ENCODE measurements at regions not wholly inside any gene's neighbourhood (a gene's known extent, or its start where the extent isn't known, plus 50 kb on each side); places are given as distances from the start of the nearest gene placed in this dataset.

GRCh38 chr15:60215225-60215963 is 182.4 kb downstream of the ANXA2 start:
- DNase-seq: no peak

DNA sequence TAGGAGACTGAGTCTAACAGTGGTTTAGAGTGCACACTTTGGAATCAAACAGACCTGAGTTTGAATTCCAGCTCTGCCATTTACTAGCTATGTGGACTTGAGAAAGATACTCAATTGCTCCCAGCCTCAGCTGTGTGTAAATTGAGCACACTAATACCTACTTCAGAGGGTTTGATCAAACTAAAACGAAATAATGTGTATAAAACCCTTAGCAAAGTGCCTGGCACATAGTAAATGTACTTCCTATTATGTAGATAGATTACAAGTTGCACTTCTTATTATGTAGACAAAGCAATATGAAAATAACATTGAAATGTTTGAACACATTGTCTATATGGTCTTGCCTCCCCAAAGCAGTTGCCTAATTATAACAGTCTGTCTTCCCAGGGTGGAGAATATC is 180.6 kb downstream of the ANXA2 start:
- DNase-seq: no peak

DNA sequence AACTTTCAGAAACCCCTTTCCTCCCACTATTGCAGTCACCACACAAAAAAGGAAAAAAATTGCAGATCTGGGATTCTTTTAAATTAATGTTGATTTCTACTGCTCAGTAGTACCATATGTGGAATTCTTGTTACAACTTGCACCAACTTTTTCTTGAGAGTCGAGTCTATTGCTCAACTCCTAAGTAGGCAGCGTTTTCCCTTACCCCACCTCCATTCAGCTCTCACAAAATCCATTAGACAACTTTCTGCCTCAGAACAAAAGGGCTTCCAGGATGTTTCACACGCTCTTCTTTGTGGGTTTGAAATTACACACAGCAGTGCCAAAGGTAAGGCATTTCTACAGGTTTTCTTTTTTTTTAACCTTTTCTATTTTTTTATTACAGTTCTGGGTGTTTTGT is 179.5 kb downstream of the ANXA2 start:
- no peak for DNase-seq

DNA sequence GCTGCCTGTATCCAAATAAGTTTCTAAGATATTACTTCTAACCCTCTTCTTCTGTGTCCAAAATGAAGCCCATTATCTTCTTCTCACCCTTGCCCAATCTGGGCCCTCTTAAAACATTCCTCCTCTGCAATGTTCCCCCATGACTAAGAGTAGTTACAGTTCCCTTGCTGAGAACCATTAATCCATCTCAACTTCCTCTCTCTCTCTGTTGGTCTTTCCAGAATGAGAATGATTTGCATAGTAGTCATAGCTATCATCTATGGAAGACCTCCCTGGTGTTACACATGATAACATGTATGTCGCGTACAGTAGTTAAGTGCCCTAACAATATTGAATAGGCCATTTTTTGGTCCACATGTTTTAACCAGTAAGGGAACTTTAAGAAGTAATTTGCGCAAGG is 177.9 kb downstream of the ANXA2 start:
- DNase-seq: no peak

DNA sequence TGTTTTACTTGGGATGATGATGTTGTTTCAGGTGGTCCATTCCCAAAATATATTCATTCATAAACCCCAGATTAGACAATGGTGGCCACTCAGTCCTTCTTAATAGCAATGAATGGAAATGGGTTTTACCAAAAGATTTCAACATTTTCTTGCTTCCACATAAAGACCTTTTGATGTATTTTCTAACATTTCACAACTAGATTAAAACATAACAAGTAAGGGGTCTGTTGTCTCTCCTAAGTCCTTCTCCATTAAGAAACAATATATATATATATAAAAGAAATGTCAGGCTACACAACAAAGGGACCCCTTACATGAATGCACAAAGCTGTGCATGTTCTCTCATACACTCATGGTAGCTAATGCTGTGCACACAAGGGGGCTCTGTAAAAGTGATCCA is 176.4 kb downstream of the ANXA2 start:
- no peak for DNase-seq

DNA sequence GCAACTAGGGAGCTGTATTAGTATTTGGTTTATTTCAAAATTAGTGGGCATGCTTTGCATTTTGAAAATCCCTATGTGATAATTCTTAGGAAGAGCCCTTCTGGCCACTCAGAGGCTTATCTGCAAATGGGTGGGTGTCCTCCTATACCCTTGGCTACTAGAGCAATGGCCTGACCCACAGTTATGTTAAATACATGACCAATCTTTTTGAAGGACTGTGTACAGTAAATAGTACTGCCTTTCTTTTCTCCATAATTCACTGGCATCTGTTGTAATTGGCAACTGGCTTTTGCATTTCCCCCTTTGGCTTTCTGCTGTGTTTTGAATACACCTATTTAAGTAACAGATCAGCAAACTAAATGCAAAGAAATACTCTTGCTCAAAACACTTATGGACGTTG is 175.4 kb downstream of the ANXA2 start:
- DNase-seq: no peak

GRCh38 chr15:60223176-60223575 is 174.6 kb downstream of the ANXA2 start:
- DNase-seq: no peak

GRCh38 chr15:60226924-60227323 is 170.9 kb downstream of the ANXA2 start:
- DNase-seq: no peak

- no peak for DNase-seq
These were observed 169.7 kb downstream of the ANXA2 start for GRCh38 chr15:60228101-60228500.

GRCh38 chr15:60228619-60229018 is 169.2 kb downstream of the ANXA2 start:
- no peak for DNase-seq

DNA sequence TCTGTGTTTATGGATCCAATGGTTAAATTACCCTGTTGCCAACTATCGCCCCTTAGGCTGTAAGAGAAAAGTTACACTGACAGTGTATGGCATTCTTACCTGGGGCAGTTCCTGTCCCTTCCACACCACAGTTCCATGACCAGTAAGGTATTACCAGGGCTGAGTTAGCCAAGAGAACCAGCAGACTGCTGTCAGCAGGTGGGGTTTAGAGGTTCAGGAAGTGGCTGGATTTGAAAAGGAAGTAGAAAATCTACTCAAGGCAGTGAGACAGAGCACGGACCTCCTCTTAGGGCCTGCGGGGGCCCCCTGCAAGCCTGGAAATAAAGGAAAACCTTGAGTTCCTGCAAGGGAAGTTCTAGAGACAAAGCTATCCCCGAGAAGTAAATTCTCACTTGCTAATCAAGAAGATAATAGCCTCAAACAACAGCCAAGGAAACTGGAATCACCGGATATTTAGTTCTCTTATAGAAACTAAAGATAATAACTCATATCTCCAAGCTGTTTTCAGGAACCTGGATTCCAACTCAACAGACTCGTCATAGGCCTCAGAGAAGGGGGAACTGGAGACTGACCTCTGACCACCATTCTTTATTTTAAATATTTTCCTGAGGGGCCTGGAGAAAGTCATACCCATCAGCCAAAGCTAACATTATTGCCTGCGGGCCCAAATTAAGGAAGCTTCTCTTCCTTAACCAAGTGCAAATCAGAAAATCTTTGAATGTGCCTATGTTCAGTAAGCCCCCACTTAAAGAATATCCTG is 161.7 kb downstream of the ANXA2 start:
- no peak for DNase-seq

GRCh38 chr15:60237446-60237845 is 160.3 kb downstream of the ANXA2 start:
- no peak for DNase-seq

DNA sequence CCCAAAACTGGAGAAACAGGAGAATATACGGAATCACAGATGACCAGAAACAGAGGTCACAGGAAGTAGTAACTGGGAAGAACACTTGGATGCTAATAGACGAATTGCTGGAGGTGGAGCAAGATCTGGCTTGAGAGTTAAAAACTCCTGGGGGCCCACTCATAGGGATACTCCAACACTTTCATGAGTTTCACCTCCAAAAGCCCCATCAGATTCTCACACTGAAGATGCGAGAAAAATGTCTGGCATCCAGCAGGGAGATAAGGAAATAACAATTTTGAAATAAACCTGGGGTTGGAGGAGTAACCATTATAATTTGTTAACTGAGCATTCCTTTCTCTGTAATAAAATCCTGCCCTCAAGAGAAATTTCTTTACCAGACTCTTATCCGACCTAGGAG is 154.0 kb downstream of the ANXA2 start:
- DNase-seq: no peak

- no peak for DNase-seq
These were observed 153.0 kb downstream of the ANXA2 start for GRCh38 chr15:60244813-60245212.

- no peak for DNase-seq
These were observed 147.5 kb downstream of the ANXA2 start for GRCh38 chr15:60250316-60250715.

- DNase-seq: no peak
These were observed 146.3 kb downstream of the ANXA2 start for GRCh38 chr15:60251300-60252070.

DNA sequence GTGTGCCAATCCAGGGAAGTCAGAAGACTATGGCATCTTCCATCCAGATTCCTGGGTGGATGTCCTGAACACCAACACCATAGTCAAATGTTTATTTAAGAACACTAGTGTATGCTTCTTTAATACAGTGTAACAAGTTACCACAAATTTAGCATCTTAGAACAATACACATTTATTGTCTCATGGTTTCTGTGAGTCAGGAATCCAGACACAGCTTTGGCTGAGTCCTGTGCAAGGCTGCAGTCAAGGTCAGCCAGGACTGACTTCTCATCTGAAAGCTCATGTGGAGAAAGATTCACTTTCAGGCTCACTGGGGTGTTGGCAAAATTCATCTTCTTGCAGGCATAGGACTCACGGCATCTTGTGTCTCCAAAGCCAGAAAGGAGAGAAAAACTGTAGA is 143.4 kb downstream of the ANXA2 start:
- DNase-seq: no peak

DNA sequence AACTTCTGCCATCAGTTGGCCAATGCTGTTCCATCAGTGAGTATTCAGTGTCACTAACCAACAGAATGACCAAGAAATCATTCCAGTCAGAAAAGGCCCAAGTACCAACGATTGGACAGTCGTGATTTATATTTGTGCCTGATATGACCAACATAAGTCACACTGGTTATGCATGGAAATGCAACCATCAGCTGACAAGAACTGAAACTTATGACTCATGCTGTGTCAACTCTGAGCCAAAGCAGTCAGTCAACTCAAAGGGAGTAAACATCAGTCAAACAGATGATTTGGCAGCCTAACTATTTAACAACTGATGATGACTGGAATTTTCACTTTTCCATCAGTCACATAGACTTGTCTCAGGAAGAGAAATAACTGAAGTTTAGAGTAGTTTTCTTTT is 142.4 kb downstream of the ANXA2 start:
- DNase-seq: peak; percentile 31

GRCh38 chr15:60257591-60258159 is 140.1 kb downstream of the ANXA2 start:
- DNase-seq: no peak

DNA sequence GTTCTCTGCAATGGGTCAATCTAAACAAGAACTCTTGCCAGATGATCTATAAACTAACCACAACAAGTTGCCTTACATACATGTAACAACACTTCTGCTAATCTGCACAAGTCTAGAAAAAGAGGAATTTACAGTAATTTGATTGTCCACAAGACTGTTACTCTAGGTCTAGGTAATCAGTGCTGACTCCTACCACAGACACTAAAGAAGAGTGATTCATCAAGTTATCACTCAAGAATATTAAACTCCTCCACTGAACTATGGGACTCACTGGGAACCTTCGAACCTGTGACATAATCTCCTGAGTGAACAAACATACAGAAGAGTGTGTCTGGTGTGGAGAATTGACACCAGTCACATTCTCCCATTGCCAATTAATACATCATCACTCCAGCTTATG is 138.3 kb downstream of the ANXA2 start:
- DNase-seq: no peak

- DNase-seq: no peak
These were observed 133.7 kb downstream of the ANXA2 start for GRCh38 chr15:60264088-60264487.

DNA sequence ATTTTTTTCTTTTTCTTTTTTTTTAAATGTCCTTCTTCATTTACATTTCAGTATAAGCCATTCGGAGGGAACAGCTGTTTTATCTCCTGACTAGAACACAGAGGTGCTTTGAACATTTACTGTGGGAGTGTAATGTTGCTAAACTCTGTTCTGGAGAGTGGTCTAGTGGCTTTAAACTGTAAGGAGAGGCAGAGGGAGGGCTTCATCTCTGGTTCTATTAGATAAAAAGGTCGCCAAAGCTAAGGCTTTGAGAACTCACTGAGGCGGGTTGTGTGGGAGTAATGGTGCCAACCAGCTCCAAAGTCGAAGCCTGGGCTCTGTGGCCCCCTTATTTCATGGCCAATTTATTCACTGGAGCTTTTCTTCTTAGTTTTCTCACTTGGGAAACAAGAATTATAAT is 133.2 kb downstream of the ANXA2 start:
- no peak for DNase-seq

DNA sequence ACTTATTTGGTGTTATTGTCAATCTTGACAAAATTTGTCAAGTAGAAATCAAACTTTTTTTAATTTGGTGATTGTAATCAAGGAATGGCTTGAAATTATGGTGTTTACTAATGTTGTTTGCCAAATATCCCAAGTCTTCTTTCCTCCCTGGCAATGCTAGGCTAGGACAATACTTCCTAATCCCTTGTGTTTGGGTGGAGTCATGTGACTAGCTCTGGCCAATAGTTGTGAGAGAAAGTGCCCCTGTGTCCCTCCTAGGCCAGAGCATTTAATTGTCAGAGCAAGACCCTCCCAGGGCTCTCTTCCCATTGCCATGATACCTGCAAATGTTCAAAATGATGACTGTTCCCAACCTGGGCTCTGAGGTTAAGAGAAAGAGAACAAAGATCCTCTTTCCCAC is 132.7 kb downstream of the ANXA2 start:
- DNase-seq: no peak

DNA sequence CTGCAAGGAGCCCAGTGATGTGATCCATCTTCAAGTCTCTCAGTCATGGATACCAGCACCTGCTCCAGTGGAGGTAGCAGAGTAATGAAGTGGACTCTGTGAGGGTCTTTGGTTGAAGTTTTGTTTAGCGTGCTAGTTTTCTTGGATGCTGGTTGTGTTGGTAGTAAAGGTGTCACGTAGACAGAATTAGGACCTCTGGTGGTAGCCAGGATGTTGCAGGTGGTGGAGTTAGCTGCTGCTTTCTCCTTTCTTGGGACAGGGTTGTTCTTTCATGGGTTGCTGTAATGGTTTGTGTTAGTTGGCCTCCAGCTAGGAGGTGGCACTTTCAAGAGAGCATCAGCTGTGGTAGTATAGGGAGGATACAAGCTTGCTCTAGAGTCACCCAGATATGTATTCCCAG is 125.2 kb downstream of the ANXA2 start:
- DNase-seq: no peak

All from stimulated activated CD4-positive, alpha-beta T cell treated with anti-CD3 and anti-CD28 coated beads, Interleukin-15, amount 100 ng/mL, for 24 hours (primary cell).